GM18873 (cell line): ENCODE measurements at regions not wholly inside any gene's neighbourhood (a gene's known extent, or its start where the extent isn't known, plus 50 kb on each side); places are given as distances from the start of the nearest gene placed in this dataset.
"Not testable (repeated sequence)": the region's sequence is repeated elsewhere in the genome, so short reads cannot be mapped to it uniquely, and the experiment has no call there.

Source experiments
- ATAC-seq: cut with Tn5 transposase; IDR thresholded peaks from one replicate; pipeline ENCODE4 v1.9.1; 2021; ENCODE audit warnings: mild to moderate bottlenecking, moderate library complexity, moderate number of reproducible peaks; ENCODE audit not compliant: unreplicated experiment, low FRiP score

- ATAC-seq = no peak
Observed at GRCh38 chr6:6962699-6963098, 145.1 kb upstream of the RREB1 start.

GRCh38 chr6:6963390-6963789 is 144.4 kb upstream of the RREB1 start:
- ATAC-seq = not testable (repeated sequence)

GRCh38 chr6:6964675-6965074 is 143.1 kb upstream of the RREB1 start:
- ATAC-seq = no peak

GRCh38 chr6:6966127-6966526 is 141.6 kb upstream of the RREB1 start:
- ATAC-seq = no peak

- ATAC-seq = no peak
Observed at GRCh38 chr6:6966569-6966968, 141.2 kb upstream of the RREB1 start.

- no peak for ATAC-seq
Observed at GRCh38 chr6:6968357-6968730, 139.4 kb upstream of the RREB1 start.

- no peak for ATAC-seq
Observed at GRCh38 chr6:6968731-6969552, 138.8 kb upstream of the RREB1 start.

- ATAC-seq = no peak
Observed at GRCh38 chr6:6969761-6970223, 138.0 kb upstream of the RREB1 start.

- no peak for ATAC-seq
Observed at GRCh38 chr6:6970851-6971250, 136.9 kb upstream of the RREB1 start.

GRCh38 chr6:6971369-6971768 is 136.4 kb upstream of the RREB1 start:
- no peak for ATAC-seq

- no peak for ATAC-seq
Observed at GRCh38 chr6:6972456-6972855, 135.3 kb upstream of the RREB1 start.

- no peak for ATAC-seq
Observed at GRCh38 chr6:6973721-6974120, 134.0 kb upstream of the RREB1 start.

- ATAC-seq = no peak
Observed at GRCh38 chr6:6975459-6976111, 132.2 kb upstream of the RREB1 start.

- no peak for ATAC-seq
Observed at GRCh38 chr6:6976193-6976592, 131.6 kb upstream of the RREB1 start.

- no peak for ATAC-seq
Observed at GRCh38 chr6:6978731-6979130, 129.0 kb upstream of the RREB1 start.

GRCh38 chr6:6980999-6981597 is 126.7 kb upstream of the RREB1 start:
- no peak for ATAC-seq

- ATAC-seq = no peak
Observed at GRCh38 chr6:6981681-6982322, 126.0 kb upstream of the RREB1 start.

- ATAC-seq = no peak
Observed at GRCh38 chr6:6982663-6983062, 125.1 kb upstream of the RREB1 start.

GRCh38 chr6:6984585-6985366 is 123.0 kb upstream of the RREB1 start:
- no peak for ATAC-seq

- ATAC-seq = no peak
Observed at GRCh38 chr6:6986344-6986743, 121.4 kb upstream of the RREB1 start.
